ENCODE measurements at regions not wholly inside any gene's neighbourhood (a gene's known extent, or its start where the extent isn't known, plus 50 kb on each side); places are given as distances from the start of the nearest gene placed in this dataset.

DNA sequence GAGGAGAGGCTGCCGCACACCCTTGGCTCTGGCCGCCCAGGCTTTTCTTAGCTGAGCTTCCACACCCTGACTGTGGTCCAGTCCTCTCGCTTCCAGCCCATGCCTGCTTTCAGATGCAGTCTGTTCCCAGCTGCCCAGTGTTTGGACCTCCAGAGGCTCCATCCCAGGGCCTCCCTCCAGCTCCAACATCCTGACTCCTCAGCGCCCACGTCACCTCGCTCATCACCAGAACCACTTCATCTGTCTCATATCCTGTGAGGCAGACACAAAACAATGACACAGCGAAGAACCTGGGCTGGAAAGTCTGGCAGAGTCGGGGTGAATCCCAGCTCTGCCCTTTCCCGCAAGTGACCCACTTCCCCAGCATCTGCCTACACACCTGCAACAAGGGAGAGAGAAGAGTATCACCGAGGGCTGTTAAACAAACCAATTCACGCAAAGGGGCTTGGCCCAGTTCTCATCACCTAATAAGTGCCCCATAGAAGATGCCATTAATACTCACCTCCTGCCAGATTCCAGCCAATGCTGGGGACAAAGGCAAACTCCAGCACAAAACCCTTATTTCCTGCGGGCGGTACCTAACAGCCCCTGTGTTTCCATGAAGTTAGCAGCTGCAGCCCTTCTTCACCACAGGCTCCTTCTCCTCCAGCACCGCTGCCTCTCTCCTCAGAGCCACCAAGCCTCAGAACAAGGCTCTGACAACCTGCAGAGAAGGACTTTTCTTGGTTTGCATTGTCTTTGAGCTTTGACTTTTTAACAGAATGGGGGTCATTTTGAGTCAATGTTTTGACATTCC lies 133.4 kb upstream of the CDH4 start (continued):
- TF ChIP-seq, protein P1, sequence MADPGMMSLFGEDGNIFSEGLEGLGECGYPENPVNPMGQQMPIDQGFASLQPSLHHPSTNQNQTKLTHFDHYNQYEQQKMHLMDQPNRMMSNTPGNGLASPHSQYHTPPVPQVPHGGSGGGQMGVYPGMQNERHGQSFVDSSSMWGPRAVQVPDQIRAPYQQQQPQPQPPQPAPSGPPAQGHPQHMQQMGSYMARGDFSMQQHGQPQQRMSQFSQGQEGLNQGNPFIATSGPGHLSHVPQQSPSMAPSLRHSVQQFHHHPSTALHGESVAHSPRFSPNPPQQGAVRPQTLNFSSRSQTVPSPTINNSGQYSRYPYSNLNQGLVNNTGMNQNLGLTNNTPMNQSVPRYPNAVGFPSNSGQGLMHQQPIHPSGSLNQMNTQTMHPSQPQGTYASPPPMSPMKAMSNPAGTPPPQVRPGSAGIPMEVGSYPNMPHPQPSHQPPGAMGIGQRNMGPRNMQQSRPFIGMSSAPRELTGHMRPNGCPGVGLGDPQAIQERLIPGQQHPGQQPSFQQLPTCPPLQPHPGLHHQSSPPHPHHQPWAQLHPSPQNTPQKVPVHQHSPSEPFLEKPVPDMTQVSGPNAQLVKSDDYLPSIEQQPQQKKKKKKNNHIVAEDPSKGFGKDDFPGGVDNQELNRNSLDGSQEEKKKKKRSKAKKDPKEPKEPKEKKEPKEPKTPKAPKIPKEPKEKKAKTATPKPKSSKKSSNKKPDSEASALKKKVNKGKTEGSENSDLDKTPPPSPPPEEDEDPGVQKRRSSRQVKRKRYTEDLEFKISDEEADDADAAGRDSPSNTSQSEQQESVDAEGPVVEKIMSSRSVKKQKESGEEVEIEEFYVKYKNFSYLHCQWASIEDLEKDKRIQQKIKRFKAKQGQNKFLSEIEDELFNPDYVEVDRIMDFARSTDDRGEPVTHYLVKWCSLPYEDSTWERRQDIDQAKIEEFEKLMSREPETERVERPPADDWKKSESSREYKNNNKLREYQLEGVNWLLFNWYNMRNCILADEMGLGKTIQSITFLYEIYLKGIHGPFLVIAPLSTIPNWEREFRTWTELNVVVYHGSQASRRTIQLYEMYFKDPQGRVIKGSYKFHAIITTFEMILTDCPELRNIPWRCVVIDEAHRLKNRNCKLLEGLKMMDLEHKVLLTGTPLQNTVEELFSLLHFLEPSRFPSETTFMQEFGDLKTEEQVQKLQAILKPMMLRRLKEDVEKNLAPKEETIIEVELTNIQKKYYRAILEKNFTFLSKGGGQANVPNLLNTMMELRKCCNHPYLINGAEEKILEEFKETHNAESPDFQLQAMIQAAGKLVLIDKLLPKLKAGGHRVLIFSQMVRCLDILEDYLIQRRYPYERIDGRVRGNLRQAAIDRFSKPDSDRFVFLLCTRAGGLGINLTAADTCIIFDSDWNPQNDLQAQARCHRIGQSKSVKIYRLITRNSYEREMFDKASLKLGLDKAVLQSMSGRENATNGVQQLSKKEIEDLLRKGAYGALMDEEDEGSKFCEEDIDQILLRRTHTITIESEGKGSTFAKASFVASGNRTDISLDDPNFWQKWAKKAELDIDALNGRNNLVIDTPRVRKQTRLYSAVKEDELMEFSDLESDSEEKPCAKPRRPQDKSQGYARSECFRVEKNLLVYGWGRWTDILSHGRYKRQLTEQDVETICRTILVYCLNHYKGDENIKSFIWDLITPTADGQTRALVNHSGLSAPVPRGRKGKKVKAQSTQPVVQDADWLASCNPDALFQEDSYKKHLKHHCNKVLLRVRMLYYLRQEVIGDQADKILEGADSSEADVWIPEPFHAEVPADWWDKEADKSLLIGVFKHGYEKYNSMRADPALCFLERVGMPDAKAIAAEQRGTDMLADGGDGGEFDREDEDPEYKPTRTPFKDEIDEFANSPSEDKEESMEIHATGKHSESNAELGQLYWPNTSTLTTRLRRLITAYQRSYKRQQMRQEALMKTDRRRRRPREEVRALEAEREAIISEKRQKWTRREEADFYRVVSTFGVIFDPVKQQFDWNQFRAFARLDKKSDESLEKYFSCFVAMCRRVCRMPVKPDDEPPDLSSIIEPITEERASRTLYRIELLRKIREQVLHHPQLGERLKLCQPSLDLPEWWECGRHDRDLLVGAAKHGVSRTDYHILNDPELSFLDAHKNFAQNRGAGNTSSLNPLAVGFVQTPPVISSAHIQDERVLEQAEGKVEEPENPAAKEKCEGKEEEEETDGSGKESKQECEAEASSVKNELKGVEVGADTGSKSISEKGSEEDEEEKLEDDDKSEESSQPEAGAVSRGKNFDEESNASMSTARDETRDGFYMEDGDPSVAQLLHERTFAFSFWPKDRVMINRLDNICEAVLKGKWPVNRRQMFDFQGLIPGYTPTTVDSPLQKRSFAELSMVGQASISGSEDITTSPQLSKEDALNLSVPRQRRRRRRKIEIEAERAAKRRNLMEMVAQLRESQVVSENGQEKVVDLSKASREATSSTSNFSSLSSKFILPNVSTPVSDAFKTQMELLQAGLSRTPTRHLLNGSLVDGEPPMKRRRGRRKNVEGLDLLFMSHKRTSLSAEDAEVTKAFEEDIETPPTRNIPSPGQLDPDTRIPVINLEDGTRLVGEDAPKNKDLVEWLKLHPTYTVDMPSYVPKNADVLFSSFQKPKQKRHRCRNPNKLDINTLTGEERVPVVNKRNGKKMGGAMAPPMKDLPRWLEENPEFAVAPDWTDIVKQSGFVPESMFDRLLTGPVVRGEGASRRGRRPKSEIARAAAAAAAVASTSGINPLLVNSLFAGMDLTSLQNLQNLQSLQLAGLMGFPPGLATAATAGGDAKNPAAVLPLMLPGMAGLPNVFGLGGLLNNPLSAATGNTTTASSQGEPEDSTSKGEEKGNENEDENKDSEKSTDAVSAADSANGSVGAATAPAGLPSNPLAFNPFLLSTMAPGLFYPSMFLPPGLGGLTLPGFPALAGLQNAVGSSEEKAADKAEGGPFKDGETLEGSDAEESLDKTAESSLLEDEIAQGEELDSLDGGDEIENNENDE (IDR thresholded peaks at IDR 0.05; ENCODE audit: insufficient replicate concordance, low read length) = no peak
- no peak for TF ChIP-seq MAFK (IDR thresholded peaks at IDR 0.05; ENCODE audit: low read depth, low read length)
- TF ChIP-seq SP2 (IDR thresholded peaks at IDR 0.05; ENCODE audit: low read length) = no peak
- TF ChIP-seq NANOG (IDR thresholded peaks at IDR 0.05; ENCODE audit: insufficient read depth, low read depth, low read length, poor library complexity, severe bottlenecking) = no peak
- TF ChIP-seq TCF12 (IDR thresholded peaks at IDR 0.05; ENCODE audit: low read depth, low read length) = no peak
- TF ChIP-seq RFX5 (IDR thresholded peaks at IDR 0.05; ENCODE audit: borderline replicate concordance, low read depth, low read length) = no peak
- TF ChIP-seq JUN (IDR thresholded peaks at IDR 0.05; ENCODE audit: low read depth, low read length) = no peak
- TF ChIP-seq BRCA1 (IDR thresholded peaks at IDR 0.05; ENCODE audit: low read depth, low read length) = no peak
- TF ChIP-seq TAF7 (optimal IDR thresholded peaks at IDR 0.05; ENCODE audit: borderline replicate concordance, low read depth, low read length) = no peak
- TF ChIP-seq HDAC2 (IDR thresholded peaks at IDR 0.05; ENCODE audit: borderline replicate concordance in 1 of 2, low read depth in 2 of 2, low read length in 2 of 2) = no peak

Measured in H1 (cell line).